Epithelial cell of proximal tubule (primary cell): ENCODE measurements at regions not wholly inside any gene's neighbourhood (a gene's known extent, or its start where the extent isn't known, plus 50 kb on each side); places are given as distances from the start of the nearest gene placed in this dataset.

Source experiments
- DNase-seq: peaks from one replicate; pipeline ENCODE4 v3.0.0-alpha.2; 2011; ENCODE audit warnings: low read depth
- H3K4me3 ChIP-seq: 2 replicates; pipeline ENCODE4 v1.5.1; 2011; ENCODE audit warnings: low read depth, mild to moderate bottlenecking, low read length
- TF ChIP-seq, protein P1 (sequence below): conservative IDR thresholded peaks from 2 replicates; pipeline ENCODE4 v1.5.1; 2012; ENCODE audit warnings: low read depth, mild to moderate bottlenecking, low read length

DNA sequence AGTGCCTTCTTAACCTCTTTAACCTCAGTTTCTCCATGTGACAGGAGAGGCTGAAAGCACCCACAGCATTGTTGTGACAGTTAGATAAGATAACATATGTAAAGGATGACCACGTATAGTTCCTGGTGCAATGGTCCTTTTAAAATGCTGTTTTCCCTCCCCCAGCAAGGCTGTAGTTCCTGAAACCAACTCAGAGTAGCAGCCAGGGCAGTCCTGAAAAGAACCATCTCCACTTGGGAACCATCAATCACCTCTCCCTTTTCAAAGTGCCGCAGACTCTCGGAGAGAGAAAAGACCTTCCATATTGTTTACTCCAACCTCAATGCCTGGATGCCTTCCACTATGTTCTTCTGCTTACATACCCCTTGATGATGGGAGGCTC lies 158.8 kb downstream of the DDX1 start:
- no peak overlapping the region for H3K4me3 ChIP-seq
- DNase-seq: no peak
- TF ChIP-seq, protein P1, sequence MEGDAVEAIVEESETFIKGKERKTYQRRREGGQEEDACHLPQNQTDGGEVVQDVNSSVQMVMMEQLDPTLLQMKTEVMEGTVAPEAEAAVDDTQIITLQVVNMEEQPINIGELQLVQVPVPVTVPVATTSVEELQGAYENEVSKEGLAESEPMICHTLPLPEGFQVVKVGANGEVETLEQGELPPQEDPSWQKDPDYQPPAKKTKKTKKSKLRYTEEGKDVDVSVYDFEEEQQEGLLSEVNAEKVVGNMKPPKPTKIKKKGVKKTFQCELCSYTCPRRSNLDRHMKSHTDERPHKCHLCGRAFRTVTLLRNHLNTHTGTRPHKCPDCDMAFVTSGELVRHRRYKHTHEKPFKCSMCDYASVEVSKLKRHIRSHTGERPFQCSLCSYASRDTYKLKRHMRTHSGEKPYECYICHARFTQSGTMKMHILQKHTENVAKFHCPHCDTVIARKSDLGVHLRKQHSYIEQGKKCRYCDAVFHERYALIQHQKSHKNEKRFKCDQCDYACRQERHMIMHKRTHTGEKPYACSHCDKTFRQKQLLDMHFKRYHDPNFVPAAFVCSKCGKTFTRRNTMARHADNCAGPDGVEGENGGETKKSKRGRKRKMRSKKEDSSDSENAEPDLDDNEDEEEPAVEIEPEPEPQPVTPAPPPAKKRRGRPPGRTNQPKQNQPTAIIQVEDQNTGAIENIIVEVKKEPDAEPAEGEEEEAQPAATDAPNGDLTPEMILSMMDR: no peak

DNA sequence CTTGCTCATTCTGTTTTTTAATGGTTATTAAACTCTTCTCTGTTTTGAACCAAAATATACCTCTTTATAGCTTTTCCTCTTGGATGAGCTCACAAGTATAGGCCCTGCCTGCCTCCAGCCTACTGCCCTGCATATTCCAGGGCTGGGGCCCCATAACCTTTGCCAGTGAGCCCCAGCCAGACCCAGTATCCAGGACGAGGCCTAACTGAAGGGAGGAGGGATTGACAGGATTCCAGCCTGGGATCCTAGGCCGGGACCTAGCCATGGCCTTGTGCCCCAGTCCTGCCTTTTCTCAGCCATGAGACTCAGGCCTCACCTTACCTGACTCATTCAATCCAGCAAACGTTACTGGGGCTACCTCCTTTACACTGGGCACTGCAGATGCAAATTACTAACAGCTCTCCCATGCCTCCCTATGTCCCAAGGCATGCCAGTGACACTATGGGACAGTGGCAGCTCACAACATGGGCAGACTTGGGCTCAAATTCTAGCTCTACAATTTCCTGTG lies 159.2 kb downstream of the DDX1 start:
- H3K4me3 ChIP-seq: no peak overlapping the region
- TF ChIP-seq, protein P1: no peak
- DNase-seq: no peak

DNA sequence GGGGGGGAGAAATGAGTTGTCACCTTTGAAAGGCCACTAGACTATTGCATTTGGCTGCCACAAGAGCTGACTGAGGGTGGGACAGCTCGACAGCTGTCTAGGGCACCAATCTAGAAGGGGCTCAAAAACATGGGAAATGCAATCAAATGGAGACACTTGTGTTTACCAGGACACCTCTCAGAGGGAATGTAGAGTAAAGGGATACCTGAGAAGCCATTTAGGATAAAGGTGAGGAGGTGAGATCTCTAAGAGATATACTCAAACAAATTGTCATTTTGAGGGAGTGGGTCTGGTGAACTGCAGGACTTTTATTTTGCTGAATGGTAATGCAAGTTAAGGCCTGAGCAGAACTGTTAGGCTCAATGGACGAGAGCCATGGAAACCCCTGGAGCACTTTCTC lies 159.8 kb downstream of the DDX1 start:
- TF ChIP-seq, protein P1: no peak
- H3K4me3 ChIP-seq: no peak overlapping the region
- DNase-seq: no peak

DNA sequence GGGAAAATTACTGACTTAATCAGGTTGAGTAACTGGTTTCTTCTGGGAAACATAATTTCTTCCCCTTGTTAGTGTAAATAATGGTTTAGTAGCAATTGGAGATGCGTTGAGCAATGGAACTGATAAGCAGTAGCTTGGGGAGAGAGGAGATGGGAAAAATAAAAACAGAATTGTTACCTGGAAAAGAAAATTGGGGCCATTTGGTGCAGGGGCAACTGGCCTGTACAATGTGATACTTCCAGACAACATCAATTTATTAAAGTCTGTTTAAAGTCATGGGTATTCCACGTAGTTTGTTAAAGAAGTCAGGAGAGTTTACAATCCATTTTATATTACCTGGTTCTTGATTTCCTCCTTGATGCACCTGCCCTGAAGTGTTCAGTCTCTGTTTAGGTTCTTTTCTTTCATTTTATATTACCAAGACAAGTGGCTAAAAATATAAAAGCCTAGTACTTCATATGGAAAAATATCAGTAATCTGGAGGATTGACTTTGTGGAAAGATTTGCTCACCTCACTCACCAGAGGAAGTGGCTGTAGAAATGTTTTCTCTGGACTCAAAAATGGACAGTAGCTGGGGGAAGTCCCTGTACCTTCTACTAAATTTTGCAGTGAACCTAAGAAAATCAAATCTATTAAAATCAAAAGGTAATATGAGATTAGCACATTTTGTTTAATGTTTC lies 161.0 kb downstream of the DDX1 start:
- TF ChIP-seq, protein P1: no peak
- DNase-seq: no peak
- no peak overlapping the region for H3K4me3 ChIP-seq

DNA sequence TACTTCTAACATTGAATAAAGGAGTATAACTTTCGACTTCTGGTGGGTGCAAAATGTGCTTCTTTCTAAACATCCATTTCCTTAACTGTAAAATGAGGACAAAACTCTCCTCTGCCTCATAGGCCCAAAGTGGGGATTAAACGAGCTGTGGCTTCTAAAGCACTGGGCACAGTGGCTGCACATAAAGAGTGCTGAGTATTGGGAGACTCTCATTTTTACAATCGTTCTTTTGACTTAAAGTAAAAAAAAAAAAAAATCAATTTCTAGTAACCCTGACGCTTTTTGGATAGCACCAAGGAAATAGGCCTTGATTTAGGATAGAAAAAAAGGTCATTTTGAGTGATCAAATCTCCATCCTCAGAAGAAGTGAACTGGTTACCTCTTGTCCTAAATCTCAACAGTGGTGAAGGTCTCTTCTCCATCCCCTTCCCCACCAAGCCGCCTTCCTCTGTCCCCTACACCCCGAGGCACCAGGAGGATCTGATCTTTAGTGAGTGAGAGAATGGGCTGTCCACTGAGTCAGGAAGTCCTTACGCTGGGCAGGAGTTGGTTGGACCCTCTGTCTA lies 161.6 kb downstream of the DDX1 start:
- no peak overlapping the region for H3K4me3 ChIP-seq
- TF ChIP-seq, protein P1: no peak
- DNase-seq: no peak

DNA sequence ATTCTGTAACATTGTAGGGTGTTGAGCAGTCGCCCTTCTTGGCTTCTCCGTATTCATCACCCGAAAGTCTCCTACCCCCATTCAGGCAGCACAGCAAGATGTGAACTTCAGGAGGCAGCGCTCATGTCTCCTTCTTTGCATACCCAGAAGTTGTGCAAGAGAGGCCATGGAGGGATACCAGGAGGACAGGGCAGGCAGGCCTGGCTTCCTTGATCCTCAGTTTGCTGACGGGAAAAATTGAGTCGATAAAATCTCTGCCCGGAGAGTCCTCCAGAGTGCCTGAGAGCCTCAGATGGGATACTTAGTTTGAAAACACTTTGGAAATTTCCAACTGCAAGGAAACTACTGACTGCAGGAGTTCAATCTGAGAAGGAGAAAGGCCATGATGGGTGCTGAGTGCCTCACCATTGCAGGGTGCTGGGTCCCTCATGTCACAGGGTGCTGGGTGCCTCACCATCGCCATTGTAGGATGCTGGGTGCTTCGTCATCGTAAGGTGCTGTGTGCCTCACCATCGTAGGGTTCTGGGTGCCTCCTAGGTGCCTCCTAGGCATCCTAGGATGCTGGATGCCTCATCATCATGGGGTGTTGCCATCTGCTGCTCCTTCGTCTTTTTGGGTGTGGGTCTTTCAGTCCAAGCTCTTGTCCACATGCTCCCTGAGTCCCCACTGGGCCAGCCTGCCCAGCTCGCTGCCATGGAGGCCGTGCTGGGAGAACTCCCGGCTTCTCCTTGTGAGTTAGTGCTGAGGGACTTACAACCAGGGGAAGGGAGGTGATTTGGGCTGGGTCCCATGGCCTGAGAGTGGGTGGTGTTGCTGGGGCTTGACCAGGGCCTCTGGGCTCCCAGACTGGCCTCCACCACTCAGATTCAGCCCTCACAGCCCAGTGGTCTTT lies 162.4 kb downstream of the DDX1 start:
- H3K4me3 ChIP-seq: no peak overlapping the region
- TF ChIP-seq, protein P1: no peak
- no peak for DNase-seq
